SH-SY5Y (cell line): ENCODE measurements at regions not wholly inside any gene's neighbourhood (a gene's known extent, or its start where the extent isn't known, plus 50 kb on each side); places are given as distances from the start of the nearest gene placed in this dataset.

Experiments
- GATA2 ChIP-seq: IDR thresholded peaks from 2 replicates; pipeline ENCODE4 v1.6.1; 2011; ENCODE audit warnings: mild to moderate bottlenecking, low read depth, low read length
- GATA3 ChIP-seq: IDR thresholded peaks from 2 replicates; pipeline ENCODE4 v1.6.1; 2011; ENCODE audit warnings: low read depth, mild to moderate bottlenecking, low read length, moderate library complexity

GRCh38 chr15:91694131-91694830, 159.2 kb upstream of the SLCO3A1 start:
- peak; percentile 72 for TF ChIP-seq GATA2
- TF ChIP-seq GATA3, result peak; percentile 76

GRCh38 chr15:91694831-91695210, 158.7 kb upstream of the SLCO3A1 start:
- no peak for TF ChIP-seq GATA3
- no peak for TF ChIP-seq GATA2

- TF ChIP-seq GATA3, result no peak
- no peak for TF ChIP-seq GATA2
These were observed 157.7 kb upstream of the SLCO3A1 start for GRCh38 chr15:91695799-91696198.

- no peak for TF ChIP-seq GATA3
- no peak for TF ChIP-seq GATA2
These were observed 156.5 kb upstream of the SLCO3A1 start for GRCh38 chr15:91696981-91697380.

GRCh38 chr15:91698241-91698640, 155.3 kb upstream of the SLCO3A1 start:
- no peak for TF ChIP-seq GATA3

- no peak for TF ChIP-seq GATA3
These were observed 153.8 kb upstream of the SLCO3A1 start for GRCh38 chr15:91699741-91700140.

- no peak for TF ChIP-seq GATA3
- no peak for TF ChIP-seq GATA2
These were observed 150.2 kb upstream of the SLCO3A1 start for GRCh38 chr15:91703274-91703673.

- TF ChIP-seq GATA2 (no peak), GATA3 (no peak)
These were observed 149.2 kb upstream of the SLCO3A1 start for GRCh38 chr15:91704343-91704742.

GRCh38 chr15:91706322-91707032, 147.0 kb upstream of the SLCO3A1 start:
- no peak for TF ChIP-seq GATA3
- TF ChIP-seq GATA2, result no peak

GRCh38 chr15:91710080-91710698, 143.3 kb upstream of the SLCO3A1 start:
- no peak for TF ChIP-seq GATA3

GRCh38 chr15:91711384-91712033, 142.0 kb upstream of the SLCO3A1 start:
- no peak for TF ChIP-seq GATA3
- TF ChIP-seq GATA2, result no peak

- no peak for TF ChIP-seq GATA2
- no peak for TF ChIP-seq GATA3
These were observed 141.2 kb upstream of the SLCO3A1 start for GRCh38 chr15:91712286-91712685.

- TF ChIP-seq GATA3 (no peak), GATA2 (no peak)
These were observed 137.0 kb upstream of the SLCO3A1 start for GRCh38 chr15:91716536-91716935.

GRCh38 chr15:91717811-91718210, 135.7 kb upstream of the SLCO3A1 start:
- TF ChIP-seq GATA3 (no peak), GATA2 (no peak)

- TF ChIP-seq GATA2 (no peak), GATA3 (no peak)
These were observed 129.5 kb upstream of the SLCO3A1 start for GRCh38 chr15:91723959-91724358.

- no peak for TF ChIP-seq GATA3
- TF ChIP-seq GATA2, result no peak
These were observed 119.8 kb upstream of the SLCO3A1 start for GRCh38 chr15:91733661-91734060.
